HG02885 (cell line): ENCODE measurements at regions not wholly inside any gene's neighbourhood (a gene's known extent, or its start where the extent isn't known, plus 50 kb on each side); places are given as distances from the start of the nearest gene placed in this dataset.
"Not testable (repeated sequence)": the region's sequence is repeated elsewhere in the genome, so short reads cannot be mapped to it uniquely, and the experiment has no call there.

Experiments
- ATAC-seq: cut with Tn5 transposase; IDR thresholded peaks from one replicate; pipeline ENCODE4 v1.9.1; 2021; ENCODE audit warnings: mild to moderate bottlenecking; ENCODE audit not compliant: unreplicated experiment, poor library complexity

GRCh38 chr20:55555075-55555650, 450.2 kb downstream of the CBLN4 start:
- no peak for ATAC-seq

- ATAC-seq, result no peak
Observed at GRCh38 chr20:55544638-55545037, 460.7 kb downstream of the CBLN4 start.

GRCh38 chr20:55540486-55540885, 464.8 kb downstream of the CBLN4 start:
- no peak for ATAC-seq

- no peak for ATAC-seq
Observed at GRCh38 chr20:55540013-55540412, 465.3 kb downstream of the CBLN4 start.

- ATAC-seq, result no peak
Observed at GRCh38 chr20:55538261-55538908, 466.9 kb downstream of the CBLN4 start.

GRCh38 chr20:55535366-55535765, 470.0 kb downstream of the CBLN4 start:
- ATAC-seq, result no peak

GRCh38 chr20:55533632-55534031, 471.7 kb downstream of the CBLN4 start:
- ATAC-seq, result no peak

- ATAC-seq, result no peak
Observed at GRCh38 chr20:55530763-55531162, 474.6 kb downstream of the CBLN4 start.

GRCh38 chr20:55528482-55528881, 476.8 kb downstream of the CBLN4 start:
- no peak for ATAC-seq

- ATAC-seq, result no peak
Observed at GRCh38 chr20:55522296-55522815, 483.0 kb downstream of the CBLN4 start.

- not testable (repeated sequence) for ATAC-seq
Observed at GRCh38 chr20:55517584-55517983, 487.7 kb downstream of the CBLN4 start.

GRCh38 chr20:55515832-55516231, 489.5 kb downstream of the CBLN4 start:
- no peak for ATAC-seq

GRCh38 chr20:55514531-55514930, 490.8 kb downstream of the CBLN4 start:
- ATAC-seq, result no peak

- ATAC-seq, result no peak
Observed at GRCh38 chr20:55513954-55514353, 491.4 kb downstream of the CBLN4 start.

- ATAC-seq, result no peak
Observed at GRCh38 chr20:55500130-55500529, 505.2 kb downstream of the CBLN4 start.

GRCh38 chr20:55488593-55488992, 516.7 kb downstream of the CBLN4 start:
- ATAC-seq, result no peak

- ATAC-seq, result no peak
Observed at GRCh38 chr20:55478724-55479450, 526.4 kb downstream of the CBLN4 start.

- no peak for ATAC-seq
Observed at GRCh38 chr20:55472704-55473103, 532.6 kb downstream of the CBLN4 start.

GRCh38 chr20:55471052-55472006, 534.0 kb downstream of the CBLN4 start:
- ATAC-seq, result no peak

GRCh38 chr20:55469074-55469473, 536.2 kb downstream of the CBLN4 start:
- no peak for ATAC-seq
